Caco-2 (cell line): ENCODE measurements at regions not wholly inside any gene's neighbourhood (a gene's known extent, or its start where the extent isn't known, plus 50 kb on each side); places are given as distances from the start of the nearest gene placed in this dataset.
A peak's percentile ranks its signal among the peaks of the same experiment; 100 is the strongest.

Experiments
- BruUV-seq: library from RNA; stranded (reverse); fragments of 400-500 nt; replicated peaks from 2 replicates; lab custom pipeline; 2021; lab: Mats Ljungman, UMichigan
- CTCF ChIA-PET: fragments of 300-600 bp; sonication (Branson Sonifier 250); formaldehyde crosslinking; loops from one replicate; lab custom pipeline; 2022; ENCODE audit warnings: antibody characterized with exemption; lab: Charles Lee
- POLR2A ChIA-PET: fragments of 300-600 bp; sonication (Branson Sonifier 250); formaldehyde crosslinking; loops from one replicate; lab custom pipeline; 2022; ENCODE audit warnings: antibody characterized with exemption; lab: Charles Lee
- DNase-seq, 2 experiments: peaks; one replicate each; pipeline versions ENCODE4 v3.0.0 to v3.0.0-alpha.2; 2020 to 2022
- H3K27me3 ChIP-seq: replicated peaks from 2 replicates; pipeline ENCODE4 v1.6.0; 2011; ENCODE audit warnings: low read length; ENCODE audit not compliant: control insufficient read depth, insufficient read depth
- H3K36me3 ChIP-seq: 2 replicates; pipeline ENCODE4 v1.5.1; 2011; ENCODE audit warnings: low read length; ENCODE audit not compliant: control insufficient read depth, insufficient read depth
- H3K4me1 ChIP-seq: fragments of 250-450 bp; sonication (Bioruptor Pico); 2 replicates; pipeline ENCODE4 v1.5.1; 2020; ENCODE audit warnings: mild to moderate bottlenecking
- H3K4me3 ChIP-seq: 2 replicates; pipeline ENCODE4 v1.5.1; 2011; ENCODE audit warnings: low read depth, mild to moderate bottlenecking, control low read depth, low read length
- H3K9me3 ChIP-seq: fragments of 250-450 bp; sonication (Bioruptor Pico); 2 replicates; pipeline ENCODE4 v1.5.1; 2020; ENCODE audit warnings: mild to moderate bottlenecking, moderate library complexity
- H3K27ac Mint-ChIP-seq: one replicate; pipeline ENCODE4 v1.8.0; 2022; ENCODE audit warnings: mixed read lengths; ENCODE audit not compliant: unreplicated experiment
- H3K27me3 Mint-ChIP-seq: one replicate; pipeline ENCODE4 v1.8.0; 2022; ENCODE audit warnings: mixed read lengths; ENCODE audit not compliant: insufficient read depth, unreplicated experiment
- H3K36me3 Mint-ChIP-seq: one replicate; pipeline ENCODE4 v1.8.0; 2022; ENCODE audit warnings: mild to moderate bottlenecking, mixed read lengths; ENCODE audit not compliant: insufficient read depth, unreplicated experiment
- H3K4me1 Mint-ChIP-seq: one replicate; pipeline ENCODE4 v1.8.0; 2022; ENCODE audit warnings: low read depth, mixed read lengths; ENCODE audit not compliant: unreplicated experiment
- H3K4me3 Mint-ChIP-seq: one replicate; pipeline ENCODE4 v1.8.0; 2022; ENCODE audit warnings: mild to moderate bottlenecking, moderate library complexity, mixed read lengths; ENCODE audit not compliant: unreplicated experiment
- H3K9me3 Mint-ChIP-seq: one replicate; pipeline ENCODE4 v1.8.0; 2022; ENCODE audit warnings: mixed read lengths; ENCODE audit not compliant: unreplicated experiment
- intact Hi-C: fragments of 100-400 bp; cut with micrococcal nuclease; formaldehyde crosslinking; loops from one replicate; pipeline ENCODE4 v1.10.0; 2022; ENCODE audit not compliant: unreplicated experiment
- TF ChIP-seq, protein P1 (sequence below), 2 experiments: fragments of 200-600 bp in 1 of 2; IDR thresholded peaks; 1 replicate in 1 of 2; 2 replicates in 1 of 2; pipeline versions ENCODE4 v1.5.1 to v1.8.0; 2011 to 2022; ENCODE audit warnings: antibody characterized with exemption in 1 of 2, control low read depth in 1 of 2, inconsistent platforms in 1 of 2, low read depth in 1 of 2, low read length in 1 of 2, mild to moderate bottlenecking in 1 of 2, moderate library complexity in 1 of 2; ENCODE audit not compliant: insufficient read depth in 1 of 2, severe bottlenecking in 1 of 2, unreplicated experiment in 1 of 2

DNA sequence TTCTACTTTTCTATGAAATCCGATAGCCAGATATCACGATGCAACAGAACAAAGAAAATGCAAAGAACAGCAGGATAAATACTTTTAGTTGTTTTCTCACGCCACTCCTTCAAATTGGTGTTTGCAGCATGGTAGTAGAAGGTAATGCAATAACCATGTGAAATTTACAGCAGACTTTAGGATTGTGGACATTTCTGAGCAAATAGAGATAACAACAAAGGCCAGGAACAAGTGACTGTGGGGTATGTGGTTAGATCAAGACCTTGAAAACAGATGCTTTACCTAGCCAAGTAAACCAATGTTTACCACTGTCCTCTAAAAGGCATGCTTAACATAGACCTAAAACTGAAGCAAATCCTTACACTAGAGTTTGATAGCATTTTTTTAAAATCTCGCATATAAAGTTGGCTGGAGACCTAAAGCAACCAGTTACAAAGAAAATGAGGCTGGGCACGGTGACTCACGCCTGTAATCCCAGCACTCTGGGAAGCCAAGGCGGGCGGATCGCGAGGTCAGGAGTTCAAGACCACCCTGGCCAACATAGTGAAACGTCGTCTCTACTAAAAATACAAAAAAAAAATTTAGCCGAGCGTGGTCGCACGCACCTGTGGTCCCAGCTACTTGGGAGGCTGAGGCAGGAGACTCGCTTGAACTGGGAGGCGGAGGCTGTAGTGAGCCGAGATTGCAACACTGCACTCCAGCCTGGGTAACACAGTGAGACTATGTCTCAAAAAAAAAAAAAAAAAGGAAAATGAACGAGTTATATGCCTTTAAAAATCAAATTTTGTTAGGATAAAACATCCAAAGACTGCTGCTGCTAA is 123.2 kb upstream of the FOXN3 start:
- no peaks in the 10 kb centered on the region; the same call in 1 of the 2 replicates for H3K27me3 ChIP-seq
- peaks cover 7% of the 10 kb centered on the region for H3K4me1 Mint-ChIP-seq
- H3K4me3 ChIP-seq = no peak overlapping the region
- no TSS peak for BruUV-seq
- TF ChIP-seq, protein P1, sequence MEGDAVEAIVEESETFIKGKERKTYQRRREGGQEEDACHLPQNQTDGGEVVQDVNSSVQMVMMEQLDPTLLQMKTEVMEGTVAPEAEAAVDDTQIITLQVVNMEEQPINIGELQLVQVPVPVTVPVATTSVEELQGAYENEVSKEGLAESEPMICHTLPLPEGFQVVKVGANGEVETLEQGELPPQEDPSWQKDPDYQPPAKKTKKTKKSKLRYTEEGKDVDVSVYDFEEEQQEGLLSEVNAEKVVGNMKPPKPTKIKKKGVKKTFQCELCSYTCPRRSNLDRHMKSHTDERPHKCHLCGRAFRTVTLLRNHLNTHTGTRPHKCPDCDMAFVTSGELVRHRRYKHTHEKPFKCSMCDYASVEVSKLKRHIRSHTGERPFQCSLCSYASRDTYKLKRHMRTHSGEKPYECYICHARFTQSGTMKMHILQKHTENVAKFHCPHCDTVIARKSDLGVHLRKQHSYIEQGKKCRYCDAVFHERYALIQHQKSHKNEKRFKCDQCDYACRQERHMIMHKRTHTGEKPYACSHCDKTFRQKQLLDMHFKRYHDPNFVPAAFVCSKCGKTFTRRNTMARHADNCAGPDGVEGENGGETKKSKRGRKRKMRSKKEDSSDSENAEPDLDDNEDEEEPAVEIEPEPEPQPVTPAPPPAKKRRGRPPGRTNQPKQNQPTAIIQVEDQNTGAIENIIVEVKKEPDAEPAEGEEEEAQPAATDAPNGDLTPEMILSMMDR (IDR thresholded peaks at IDR 0.05; ENCODE audit: insufficient read depth in 1 of 2, low read depth in 1 of 2, low read length in 1 of 2, severe bottlenecking in 1 of 2, unreplicated experiment in 1 of 2) = no peak
- H3K9me3 ChIP-seq = no peaks in the 10 kb centered on the region
- no peaks in the 10 kb centered on the region for H3K36me3 ChIP-seq
- no peaks in the 10 kb centered on the region for H3K9me3 Mint-ChIP-seq
- POLR2A ChIA-PET = no interaction called here
- peaks cover 8% of the 10 kb centered on the region for H3K4me1 ChIP-seq
- DNase-seq = peak in 1 of 2 experiments; percentile 29
- H3K27me3 Mint-ChIP-seq = no peaks in the 10 kb centered on the region
- H3K36me3 Mint-ChIP-seq = no peaks in the 10 kb centered on the region
- peak overlapping the region; percentile 29 for H3K4me3 Mint-ChIP-seq
- intact Hi-C loops = no loop called here
- peak overlapping the region; percentile 45 for H3K27ac Mint-ChIP-seq
- CTCF ChIA-PET = no interaction called here

DNA sequence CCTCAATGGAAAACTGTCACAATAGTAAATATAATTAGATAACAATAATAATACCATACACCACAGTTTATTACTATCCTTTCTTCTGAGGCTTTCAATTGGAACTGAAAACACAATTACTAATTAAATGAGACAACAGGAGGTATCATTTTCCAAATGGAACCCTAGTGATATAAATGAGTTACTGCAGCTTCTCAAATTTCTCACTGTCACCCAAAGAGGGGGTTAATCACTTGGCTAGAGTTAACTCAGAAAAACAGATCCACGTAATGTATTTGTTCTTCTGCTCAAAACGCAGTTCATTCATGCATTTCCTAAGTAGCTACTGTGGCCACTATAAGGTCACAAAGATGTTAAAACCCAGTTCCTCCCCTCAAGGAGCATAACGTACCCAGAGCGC is 120.9 kb upstream of the FOXN3 start:
- CTCF ChIA-PET = no interaction called here
- H3K4me1 Mint-ChIP-seq = peaks cover 7% of the 10 kb centered on the region
- H3K36me3 ChIP-seq = no peaks in the 10 kb centered on the region

GRCh38 chr14:89534902-89535685 is 118.1 kb upstream of the FOXN3 start:
- Histone ChIP-seq H3K4me1 (peaks cover 5% of the 10 kb centered on the region), H3K9me3 (no peaks in the 10 kb centered on the region), H3K36me3 (no peaks in the 10 kb centered on the region), H3K4me3 (no peak overlapping the region), H3K27me3 (no peaks in the 10 kb centered on the region; the same call in 1 of the 2 replicates)
- DNase-seq = no peak
- TF ChIP-seq, protein P1 (IDR thresholded peaks at IDR 0.05; ENCODE audit: insufficient read depth in 1 of 2, low read depth in 1 of 2, low read length in 1 of 2, severe bottlenecking in 1 of 2, unreplicated experiment in 1 of 2) = no peak
- POLR2A ChIA-PET = no interaction called here
- Mint-ChIP-seq H3K27me3 (no peaks in the 10 kb centered on the region), H3K4me3 (no peak overlapping the region), H3K36me3 (no peaks in the 10 kb centered on the region), H3K4me1 (peaks cover 7% of the 10 kb centered on the region), H3K9me3 (no peaks in the 10 kb centered on the region), H3K27ac (no peak overlapping the region)
- BruUV-seq = no TSS peak
- CTCF ChIA-PET = no interaction called here
- intact Hi-C loops = no loop called here

More for the DNA sequence above, 120.9 kb upstream of the FOXN3 start:
- Mint-ChIP-seq H3K9me3 (no peaks in the 10 kb centered on the region), H3K4me3 (no peak overlapping the region), H3K27me3 (no peaks in the 10 kb centered on the region), H3K36me3 (no peaks in the 10 kb centered on the region), H3K27ac (no peak overlapping the region)
- POLR2A ChIA-PET = no interaction called here
- no peaks in the 10 kb centered on the region; the same call in 1 of the 2 replicates for H3K27me3 ChIP-seq
- no TSS peak for BruUV-seq
- H3K4me1 ChIP-seq = peaks cover 8% of the 10 kb centered on the region
- no peaks in the 10 kb centered on the region for H3K9me3 ChIP-seq
- no peak for DNase-seq
- intact Hi-C loops = no loop called here
- H3K4me3 ChIP-seq = no peak overlapping the region
- TF ChIP-seq, protein P1 (IDR thresholded peaks at IDR 0.05; ENCODE audit: insufficient read depth in 1 of 2, low read depth in 1 of 2, low read length in 1 of 2, severe bottlenecking in 1 of 2, unreplicated experiment in 1 of 2) = no peak
